ENCODE measurements at regions not wholly inside any gene's neighbourhood (a gene's known extent, or its start where the extent isn't known, plus 50 kb on each side); places are given as distances from the start of the nearest gene placed in this dataset.

- peak in 5 of 7 experiments; percentile 18 to 53 (median 38) for TF ChIP-seq CTCF (IDR thresholded peaks at IDR 0.05)
- no peak for TF ChIP-seq EP300 (IDR thresholded peaks at IDR 0.05)
- no peak for TF ChIP-seq POLR2A (IDR thresholded peaks at IDR 0.05)
Measured at GRCh38 chr10:58064714-58065528, 202.8 kb downstream of the IPMK start.

Data from stomach (tissue), 4 donors.